A549 (cell line): ENCODE measurements at regions not wholly inside any gene's neighbourhood (a gene's known extent, or its start where the extent isn't known, plus 50 kb on each side); places are given as distances from the start of the nearest gene placed in this dataset.

Experiments used
- ATAC-seq, 2 experiments: fragments of 200-7000 bp in 1 of 2; fragments of >200 bp in 1 of 2; cut with Nextera tagmentation in 1 of 2; cut with Tn5 transposase in 1 of 2; 3 replicates each; pipeline versions ENCODE4 v1.8.0 to v1.9.1; 2018 to 2020; ENCODE audit warnings: mild to moderate bottlenecking in 1 of 2, moderate library complexity in 1 of 2
- CTCF ChIA-PET: fragments of 300-600 bp; sonication (Branson Sonifier 250); formaldehyde crosslinking; extraction: SDS; loops from one replicate; lab custom pipeline; 2021; ENCODE audit warnings: antibody characterized with exemption, inconsistent platforms; lab: Yijun Ruan, JAX
- POLR2A ChIA-PET: fragments of 350-600 bp; formaldehyde crosslinking; extraction: SDS; loops from one replicate; lab custom pipeline; 2021; ENCODE audit warnings: antibody characterized with exemption, inconsistent platforms; lab: Yijun Ruan, JAX
- DNase-seq, 2 experiments: peaks; one replicate each; pipeline versions ENCODE4 v3.0.0 to v3.0.0-alpha.2; 2011 to 2016; ENCODE audit warnings: low read depth in 1 of 2, low spot score in 1 of 2
- FAIRE-seq: peaks from 2 replicates; lab custom pipeline; 2011; peaks lifted over from hg19 to GRCh38; lab: Jason Lieb, UNC
- H3K27ac ChIP-seq, 2 experiments: fragments of >200 bp; sonication (Bioruptor Twin); formaldehyde crosslinking; 3 replicates each; pipeline ENCODE4 v1.5.1; 2016 to 2017
- H3K4me1 ChIP-seq: fragments of >200 bp; sonication (Bioruptor Twin); formaldehyde crosslinking; 3 replicates; pipeline ENCODE4 v1.6.1; 2016
- H3K4me2 ChIP-seq: fragments of >200 bp; sonication (Bioruptor Twin); formaldehyde crosslinking; 3 replicates; pipeline ENCODE4 v1.6.1; 2016
- H3K4me3 ChIP-seq: fragments of >200 bp; sonication (Bioruptor Twin); formaldehyde crosslinking; 3 replicates; pipeline ENCODE4 v1.5.1; 2016
- H3K9me3 ChIP-seq: fragments of >200 bp; sonication (Bioruptor Twin); formaldehyde crosslinking; 3 replicates; pipeline ENCODE4 v1.6.1; 2016
- FOSL2 ChIP-seq, 2 experiments: fragments of 450-650 bp in 1 of 2; fragments of >200 bp in 1 of 2; sonication (Bioruptor Twin) in 1 of 2; formaldehyde crosslinking; IDR thresholded peaks; 2 replicates each; pipeline versions ENCODE4 v1.5.0 to v1.6.1; 2016 to 2020; ENCODE audit warnings: mild to moderate bottlenecking in 1 of 2, moderate library complexity in 1 of 2
- FOXS1 ChIP-seq: fragments of 250-450 bp; sonication (Bioruptor Pico); IDR thresholded peaks from 2 replicates; pipeline ENCODE4 v1.5.0; 2020; ENCODE audit warnings: mild to moderate bottlenecking, moderate library complexity
- GATA3 ChIP-seq: IDR thresholded peaks from 2 replicates; pipeline ENCODE4 v1.6.1; 2012; ENCODE audit warnings: borderline replicate concordance
- JUNB ChIP-seq: fragments of >200 bp; sonication (Bioruptor Twin); formaldehyde crosslinking; IDR thresholded peaks from 2 replicates; pipeline ENCODE4 v1.6.1; 2016
- MAFK ChIP-seq: fragments of 450-650 bp; IDR thresholded peaks from 2 replicates; pipeline ENCODE4 v1.6.1; 2014; ENCODE audit not compliant: partially characterized antibody
- MYC ChIP-seq: IDR thresholded peaks from 2 replicates; pipeline ENCODE4 v1.6.1; 2012; ENCODE audit warnings: mild to moderate bottlenecking, inconsistent platforms, low read length, improper control_type of control experiment, borderline replicate concordance
- POLR2A ChIP-seq: IDR thresholded peaks from 2 replicates; pipeline ENCODE4 v1.6.1; 2012; ENCODE audit warnings: mild to moderate bottlenecking, low read length
- RARB ChIP-seq: fragments of 250-450 bp; sonication (Bioruptor Pico); IDR thresholded peaks from 2 replicates; pipeline ENCODE4 v1.8.0; 2021; ENCODE audit warnings: mild to moderate bottlenecking, moderate library complexity
- REST ChIP-seq: fragments of 200-600 bp; sonication (generic); IDR thresholded peaks from 2 replicates; pipeline ENCODE4 v1.6.1; 2016; ENCODE audit warnings: antibody characterized with exemption, mild to moderate bottlenecking, moderate library complexity
- USF2 ChIP-seq: fragments of 450-650 bp; IDR thresholded peaks from 2 replicates; pipeline ENCODE4 v1.6.1; 2014; ENCODE audit warnings: antibody characterized with exemption
- WGBS: methylation state at CpG from one replicate; pipeline ENCODE4 v1.1.6; 2017; ENCODE audit errors: missing lambda C conversion rate; 5-methylcytosine and 5-hydroxymethylcytosine counted together
- TF ChIP-seq, protein P1 (sequence below): fragments of 250-450 bp; sonication (Bioruptor Pico); IDR thresholded peaks from 2 replicates; pipeline ENCODE4 v1.5.0; 2021; ENCODE audit warnings: mild to moderate bottlenecking, moderate library complexity, borderline replicate concordance
- TF ChIP-seq, protein P2 (sequence below): fragments of >200 bp; sonication (Bioruptor Twin); formaldehyde crosslinking; IDR thresholded peaks from 3 replicates; pipeline ENCODE4 v1.5.1; 2016
- TF ChIP-seq, protein P3 (sequence below): IDR thresholded peaks from 2 replicates; pipeline ENCODE4 v1.6.1; 2012; ENCODE audit warnings: low read depth, borderline replicate concordance
- TF ChIP-seq, protein P4 (sequence below): fragments of 150-350 bp; IDR thresholded peaks from 2 replicates; pipeline ENCODE4 v1.6.1; 2014; ENCODE audit warnings: low read depth, mild to moderate bottlenecking, low read length

- no peak for TF ChIP-seq JUNB
- TF ChIP-seq, protein P1, sequence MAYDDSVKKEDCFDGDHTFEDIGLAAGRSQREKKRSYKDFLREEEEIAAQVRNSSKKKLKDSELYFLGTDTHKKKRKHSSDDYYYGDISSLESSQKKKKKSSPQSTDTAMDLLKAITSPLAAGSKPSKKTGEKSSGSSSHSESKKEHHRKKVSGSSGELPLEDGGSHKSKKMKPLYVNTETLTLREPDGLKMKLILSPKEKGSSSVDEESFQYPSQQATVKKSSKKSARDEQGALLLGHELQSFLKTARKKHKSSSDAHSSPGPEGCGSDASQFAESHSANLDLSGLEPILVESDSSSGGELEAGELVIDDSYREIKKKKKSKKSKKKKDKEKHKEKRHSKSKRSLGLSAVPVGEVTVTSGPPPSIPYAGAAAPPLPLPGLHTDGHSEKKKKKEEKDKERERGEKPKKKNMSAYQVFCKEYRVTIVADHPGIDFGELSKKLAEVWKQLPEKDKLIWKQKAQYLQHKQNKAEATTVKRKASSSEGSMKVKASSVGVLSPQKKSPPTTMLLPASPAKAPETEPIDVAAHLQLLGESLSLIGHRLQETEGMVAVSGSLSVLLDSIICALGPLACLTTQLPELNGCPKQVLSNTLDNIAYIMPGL = no peak
- TF ChIP-seq, protein P2, sequence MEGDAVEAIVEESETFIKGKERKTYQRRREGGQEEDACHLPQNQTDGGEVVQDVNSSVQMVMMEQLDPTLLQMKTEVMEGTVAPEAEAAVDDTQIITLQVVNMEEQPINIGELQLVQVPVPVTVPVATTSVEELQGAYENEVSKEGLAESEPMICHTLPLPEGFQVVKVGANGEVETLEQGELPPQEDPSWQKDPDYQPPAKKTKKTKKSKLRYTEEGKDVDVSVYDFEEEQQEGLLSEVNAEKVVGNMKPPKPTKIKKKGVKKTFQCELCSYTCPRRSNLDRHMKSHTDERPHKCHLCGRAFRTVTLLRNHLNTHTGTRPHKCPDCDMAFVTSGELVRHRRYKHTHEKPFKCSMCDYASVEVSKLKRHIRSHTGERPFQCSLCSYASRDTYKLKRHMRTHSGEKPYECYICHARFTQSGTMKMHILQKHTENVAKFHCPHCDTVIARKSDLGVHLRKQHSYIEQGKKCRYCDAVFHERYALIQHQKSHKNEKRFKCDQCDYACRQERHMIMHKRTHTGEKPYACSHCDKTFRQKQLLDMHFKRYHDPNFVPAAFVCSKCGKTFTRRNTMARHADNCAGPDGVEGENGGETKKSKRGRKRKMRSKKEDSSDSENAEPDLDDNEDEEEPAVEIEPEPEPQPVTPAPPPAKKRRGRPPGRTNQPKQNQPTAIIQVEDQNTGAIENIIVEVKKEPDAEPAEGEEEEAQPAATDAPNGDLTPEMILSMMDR = no peak
- no peak for TF ChIP-seq FOSL2 (IDR thresholded peaks at IDR 0.05)
- no peak for TF ChIP-seq FOSL2 (CRISPR knock-in tag; IDR thresholded peaks at IDR 0.05)
- TF ChIP-seq USF2 = no peak
- no peak for TF ChIP-seq REST
- no peak for TF ChIP-seq MYC
- TF ChIP-seq, protein P3, sequence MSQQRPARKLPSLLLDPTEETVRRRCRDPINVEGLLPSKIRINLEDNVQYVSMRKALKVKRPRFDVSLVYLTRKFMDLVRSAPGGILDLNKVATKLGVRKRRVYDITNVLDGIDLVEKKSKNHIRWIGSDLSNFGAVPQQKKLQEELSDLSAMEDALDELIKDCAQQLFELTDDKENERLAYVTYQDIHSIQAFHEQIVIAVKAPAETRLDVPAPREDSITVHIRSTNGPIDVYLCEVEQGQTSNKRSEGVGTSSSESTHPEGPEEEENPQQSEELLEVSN = no peak
- no peak for TF ChIP-seq RARB (CRISPR knock-in tag)
- TF ChIP-seq, protein P4, sequence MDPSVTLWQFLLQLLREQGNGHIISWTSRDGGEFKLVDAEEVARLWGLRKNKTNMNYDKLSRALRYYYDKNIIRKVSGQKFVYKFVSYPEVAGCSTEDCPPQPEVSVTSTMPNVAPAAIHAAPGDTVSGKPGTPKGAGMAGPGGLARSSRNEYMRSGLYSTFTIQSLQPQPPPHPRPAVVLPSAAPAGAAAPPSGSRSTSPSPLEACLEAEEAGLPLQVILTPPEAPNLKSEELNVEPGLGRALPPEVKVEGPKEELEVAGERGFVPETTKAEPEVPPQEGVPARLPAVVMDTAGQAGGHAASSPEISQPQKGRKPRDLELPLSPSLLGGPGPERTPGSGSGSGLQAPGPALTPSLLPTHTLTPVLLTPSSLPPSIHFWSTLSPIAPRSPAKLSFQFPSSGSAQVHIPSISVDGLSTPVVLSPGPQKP = no peak
- ATAC-seq (no peak), FAIRE-seq (no peak), DNase-seq (no peak)
- no peak overlapping the region for H3K4me3 ChIP-seq
- H3K9me3 ChIP-seq = peaks cover 18% of the 10 kb centered on the region
- H3K4me1 ChIP-seq = no peaks in the 10 kb centered on the region
- 85% methylated on average over 2 of the region's 2 CpGs for WGBS
- ChIA-PET POLR2A (no interaction called here), CTCF (interaction anchor here (0.8 to 2.2 kb wide), 3 partner anchors 10 to 273 kb away, joined by 3 to 11 read pairs (median 4); no protein-coding TSS in a partner anchor)
- no peak overlapping the region for H3K4me2 ChIP-seq
- H3K27ac ChIP-seq = no peak overlapping the region
Observed at GRCh38 chr5:13997514-13997913, 53.0 kb upstream of the DNAH5 start.

DNA sequence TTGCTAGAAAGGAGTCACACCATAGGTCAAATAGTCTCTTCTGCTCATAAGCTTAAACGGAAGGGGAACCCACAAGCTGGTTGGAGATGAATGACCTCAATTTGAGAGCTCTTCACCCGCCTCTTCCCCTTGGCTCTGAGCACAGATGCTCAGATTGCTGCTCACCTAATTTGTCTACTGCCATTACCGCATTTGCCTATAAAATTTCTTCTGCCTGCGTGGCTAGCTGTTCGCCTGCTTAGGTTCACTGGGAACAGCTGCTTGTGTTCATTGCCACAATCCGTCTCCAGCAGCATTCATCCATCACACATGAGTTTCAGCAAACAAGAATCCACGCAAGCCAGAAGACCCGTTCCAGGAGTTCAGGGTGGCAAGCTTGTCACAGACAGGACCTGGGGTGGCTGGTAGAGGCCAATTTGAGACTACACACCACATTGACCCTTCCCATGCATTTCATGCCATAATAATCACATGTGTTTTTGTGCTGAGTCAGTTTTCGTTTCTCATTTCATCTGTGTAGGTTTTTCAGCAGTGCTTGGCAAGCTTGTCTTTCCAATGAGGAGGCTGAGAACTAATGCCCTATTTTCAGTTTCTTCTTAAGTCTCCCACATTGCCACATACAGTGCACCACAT, 50.2 kb upstream of the DNAH5 start:
- TF ChIP-seq USF2 = no peak
- TF ChIP-seq FOXS1 (CRISPR knock-in tag) = no peak
- TF ChIP-seq MAFK = peak; percentile 88
- TF ChIP-seq GATA3 = no peak
- no peak for TF ChIP-seq POLR2A
- TF ChIP-seq, protein P1 = no peak
- FAIRE-seq (no peak), ATAC-seq (no peak), DNase-seq (no peak)
- POLR2A ChIA-PET = no interaction called here
- Histone ChIP-seq H3K4me3 (no peak overlapping the region), H3K4me2 (no peak overlapping the region), H3K9me3 (peaks cover 18% of the 10 kb centered on the region), H3K27ac (peak overlapping the region in 1 of 2 experiments; percentile 50; a peak in 1 of 6 replicates), H3K4me1 (no peaks in the 10 kb centered on the region)
- 87% methylated on average over 9 of the region's 9 CpGs for WGBS
- CTCF ChIA-PET = interaction anchor here (0.6 to 1.6 kb wide), 4 partner anchors 57 to 369 kb away, joined by 3 to 4 read pairs (median 4); no protein-coding TSS in a partner anchor
